HEK293 (cell line): ENCODE measurements at regions not wholly inside any gene's neighbourhood (a gene's known extent, or its start where the extent isn't known, plus 50 kb on each side); places are given as distances from the start of the nearest gene placed in this dataset.

Experiments used
- CTCF ChIA-PET: fragments of 350-600 bp; formaldehyde crosslinking; extraction: SDS; loops from one replicate; lab custom pipeline; 2021; ENCODE audit warnings: antibody characterized with exemption; lab: Yijun Ruan, JAX
- POLR2A ChIA-PET: fragments of 300-600 bp; formaldehyde crosslinking; extraction: SDS; loops from one replicate; lab custom pipeline; 2020; ENCODE audit warnings: antibody characterized with exemption, inconsistent platforms; lab: Yijun Ruan, JAX
- H3K27ac ChIP-seq: fragments of 200-500 bp; sonication (Bioruptor generic); 2 replicates; pipeline ENCODE4 v1.5.1; 2014; ENCODE audit warnings: low read depth, low read length, control low read depth, inconsistent platforms; ENCODE audit errors: extremely low read depth
- H3K36me3 ChIP-seq, 2 experiments: fragments of 200-500 bp in 1 of 2; sonication (Bioruptor generic) in 1 of 2; 1 replicate in 1 of 2; 2 replicates in 1 of 2; pipeline ENCODE4 v1.5.1; 2014 to 2017; ENCODE audit warnings: inconsistent platforms in 2 of 2, low read length in 2 of 2; ENCODE audit not compliant: control insufficient read depth in 2 of 2, insufficient read depth in 1 of 2
- H3K4me1 ChIP-seq: fragments of 200-500 bp; sonication (Bioruptor generic); 2 replicates; pipeline ENCODE4 v1.5.1; 2014; ENCODE audit warnings: mild to moderate bottlenecking, low read length, inconsistent platforms; ENCODE audit not compliant: control insufficient read depth, insufficient read depth
- H3K4me3 ChIP-seq: 2 replicates; pipeline ENCODE4 v1.5.1; 2011; ENCODE audit warnings: low read depth, mild to moderate bottlenecking, control low read depth, low read length, moderate library complexity
- H3K9me3 ChIP-seq: fragments of 200-500 bp; sonication (Bioruptor generic); 2 replicates; pipeline ENCODE4 v1.5.1; 2014; ENCODE audit warnings: low read depth, low read length, inconsistent platforms; ENCODE audit not compliant: control insufficient read depth, insufficient read depth
- BCL11A ChIP-seq: fragments of 450-650 bp; formaldehyde crosslinking; IDR thresholded peaks from 2 replicates; pipeline ENCODE4 v1.5.1; 2016; ENCODE audit warnings: low read depth, missing biosample characterization, missing genetic modification characterization
- EGR2 ChIP-seq: fragments of 450-650 bp; formaldehyde crosslinking; IDR thresholded peaks from 2 replicates; pipeline ENCODE4 v1.5.1; 2016; ENCODE audit warnings: low read depth, missing biosample characterization, missing genetic modification characterization
- GLIS2 ChIP-seq: fragments of 450-650 bp; formaldehyde crosslinking; IDR thresholded peaks from 2 replicates; pipeline ENCODE4 v1.5.1; 2016; ENCODE audit warnings: missing biosample characterization, missing genetic modification characterization
- YY2 ChIP-seq: fragments of 450-650 bp; formaldehyde crosslinking; IDR thresholded peaks from 2 replicates; pipeline ENCODE4 v1.5.1; 2016; ENCODE audit warnings: missing biosample characterization, missing genetic modification characterization
- ZFP3 ChIP-seq: fragments of 450-650 bp; formaldehyde crosslinking; IDR thresholded peaks from 2 replicates; pipeline ENCODE4 v1.5.1; 2016; ENCODE audit warnings: low read depth, missing biosample characterization, missing genetic modification characterization
- ZNF175 ChIP-seq: fragments of 450-650 bp; formaldehyde crosslinking; IDR thresholded peaks from 2 replicates; pipeline ENCODE4 v1.5.1; 2016; ENCODE audit warnings: missing biosample characterization, missing genetic modification characterization
- ZNF292 ChIP-seq: fragments of 450-650 bp; formaldehyde crosslinking; IDR thresholded peaks from 2 replicates; pipeline ENCODE4 v1.5.1; 2016; ENCODE audit warnings: low read depth, missing biosample characterization, missing genetic modification characterization, borderline replicate concordance
- ZNF311 ChIP-seq: fragments of 450-650 bp; formaldehyde crosslinking; IDR thresholded peaks from 2 replicates; pipeline ENCODE4 v1.5.1; 2017; ENCODE audit warnings: missing biosample characterization, missing genetic modification characterization, borderline replicate concordance
- ZNF341 ChIP-seq: fragments of 450-650 bp; formaldehyde crosslinking; IDR thresholded peaks from 2 replicates; pipeline ENCODE4; 2016; ENCODE audit warnings: low read depth, missing biosample characterization, missing genetic modification characterization
- ZNF610 ChIP-seq: fragments of 450-650 bp; formaldehyde crosslinking; IDR thresholded peaks from 2 replicates; pipeline ENCODE4 v1.5.1; 2016; ENCODE audit warnings: missing biosample characterization, missing genetic modification characterization, borderline replicate concordance
- ZNF624 ChIP-seq: fragments of 450-650 bp; formaldehyde crosslinking; IDR thresholded peaks from 2 replicates; pipeline ENCODE4 v1.5.1; 2017; ENCODE audit warnings: missing biosample characterization, missing genetic modification characterization
- ZNF626 ChIP-seq: fragments of 450-650 bp; sonication (Bioruptor Pico); formaldehyde crosslinking; IDR thresholded peaks from 2 replicates; pipeline ENCODE4 v1.5.1; 2018; ENCODE audit warnings: missing biosample characterization, missing genetic modification characterization, inconsistent platforms
- ZNF701 ChIP-seq: fragments of 450-650 bp; formaldehyde crosslinking; IDR thresholded peaks from 2 replicates; pipeline ENCODE4 v1.5.1; 2016; ENCODE audit warnings: missing biosample characterization, missing genetic modification characterization
- ZNF768 ChIP-seq: fragments of 450-650 bp; formaldehyde crosslinking; IDR thresholded peaks from 2 replicates; pipeline ENCODE4 v1.5.1; 2018; ENCODE audit warnings: missing biosample characterization, mild to moderate bottlenecking, missing genetic modification characterization
- TF ChIP-seq, protein P1 (sequence below): fragments of 450-650 bp; formaldehyde crosslinking; IDR thresholded peaks from 2 replicates; pipeline ENCODE4 v1.5.1; 2016; ENCODE audit warnings: missing biosample characterization, missing genetic modification characterization
- TF ChIP-seq, protein P2 (sequence below): fragments of 450-650 bp; formaldehyde crosslinking; IDR thresholded peaks from 2 replicates; pipeline ENCODE4 v1.5.1; 2016; ENCODE audit warnings: missing biosample characterization, missing genetic modification characterization
- TF ChIP-seq, protein P3 (sequence below): fragments of 450-650 bp; formaldehyde crosslinking; IDR thresholded peaks from 2 replicates; pipeline ENCODE4 v1.5.1; 2016; ENCODE audit warnings: missing biosample characterization, missing genetic modification characterization
- TF ChIP-seq, protein P4 (sequence below): fragments of 450-650 bp; formaldehyde crosslinking; IDR thresholded peaks from 2 replicates; pipeline ENCODE4 v1.5.1; 2017; ENCODE audit warnings: missing biosample characterization, missing genetic modification characterization

DNA sequence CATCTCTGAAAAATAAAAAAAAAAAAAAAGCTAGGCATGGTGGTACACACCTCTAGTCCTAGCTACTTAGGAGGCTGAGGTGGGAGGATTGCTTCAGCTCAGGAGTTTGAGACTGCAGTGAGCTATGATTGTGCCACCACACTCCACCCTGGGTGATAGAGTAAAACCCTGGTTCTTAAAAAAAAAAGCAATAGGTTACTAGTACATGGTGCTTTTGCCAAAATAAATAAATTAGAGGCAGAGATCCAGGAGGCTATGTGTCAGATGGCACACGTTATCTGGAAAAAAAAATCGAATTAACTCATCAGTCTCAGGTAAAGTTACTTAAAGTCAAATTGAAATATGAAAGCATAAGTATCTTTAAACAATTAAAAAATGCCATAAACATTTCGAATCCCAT, 94.3 kb downstream of the VCX3A start:
- CTCF ChIA-PET, result no interaction called here
- POLR2A ChIA-PET, result no interaction called here
- TF ChIP-seq ZNF768 (tag by site-specific recombination) (no peak), ZNF292 (tag by site-specific recombination) (no peak), BCL11A (tag by site-specific recombination) (no peak), ZNF626 (no peak), EGR2 (tag by site-specific recombination) (no peak), ZNF311 (tag by site-specific recombination) (no peak)
- TF ChIP-seq, all 188 proteins: peak for 0
- H3K9me3 ChIP-seq, result no peaks in the 10 kb centered on the region
- H3K36me3 ChIP-seq, result no peaks in the 10 kb centered on the region
- H3K4me1 ChIP-seq, result no peaks in the 10 kb centered on the region
- H3K4me3 ChIP-seq, result no peak overlapping the region
- H3K27ac ChIP-seq, result no peak overlapping the region

DNA sequence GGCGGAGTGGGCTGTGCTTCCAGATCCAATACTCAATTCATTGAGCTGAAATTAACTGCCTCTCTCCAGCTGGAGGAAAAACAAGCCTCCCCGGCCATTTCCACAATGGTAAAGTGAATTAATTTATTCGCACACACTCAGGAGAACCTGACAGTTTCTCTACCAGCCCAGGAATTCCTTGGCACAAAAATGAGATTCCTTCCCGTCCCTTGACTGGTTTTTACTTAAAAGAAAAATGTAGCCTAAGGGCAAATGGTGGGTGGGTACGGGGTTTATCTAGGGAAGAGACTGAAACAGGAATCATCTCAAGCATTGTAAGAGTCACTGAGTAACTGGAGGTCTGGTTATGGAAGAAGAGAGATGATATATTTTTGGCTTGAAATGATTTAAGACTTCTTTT, 102.7 kb downstream of the VCX3A start:
- Histone ChIP-seq H3K4me3 (no peak overlapping the region), H3K36me3 (no peaks in the 10 kb centered on the region), H3K27ac (no peak overlapping the region), H3K4me1 (no peaks in the 10 kb centered on the region), H3K9me3 (no peaks in the 10 kb centered on the region)
- ChIA-PET POLR2A (no interaction called here), CTCF (no interaction called here)
- TF ChIP-seq, protein P1, sequence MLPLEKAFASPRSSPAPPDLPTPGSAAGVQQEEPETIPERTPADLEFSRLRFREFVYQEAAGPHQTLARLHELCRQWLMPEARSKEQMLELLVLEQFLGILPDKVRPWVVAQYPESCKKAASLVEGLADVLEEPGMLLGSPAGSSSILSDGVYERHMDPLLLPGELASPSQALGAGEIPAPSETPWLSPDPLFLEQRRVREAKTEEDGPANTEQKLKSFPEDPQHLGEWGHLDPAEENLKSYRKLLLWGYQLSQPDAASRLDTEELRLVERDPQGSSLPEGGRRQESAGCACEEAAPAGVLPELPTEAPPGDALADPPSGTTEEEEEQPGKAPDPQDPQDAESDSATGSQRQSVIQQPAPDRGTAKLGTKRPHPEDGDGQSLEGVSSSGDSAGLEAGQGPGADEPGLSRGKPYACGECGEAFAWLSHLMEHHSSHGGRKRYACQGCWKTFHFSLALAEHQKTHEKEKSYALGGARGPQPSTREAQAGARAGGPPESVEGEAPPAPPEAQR (tag by site-specific recombination), result no peak
- TF ChIP-seq ZNF701 (tag by site-specific recombination), result no peak
- TF ChIP-seq, protein P2, sequence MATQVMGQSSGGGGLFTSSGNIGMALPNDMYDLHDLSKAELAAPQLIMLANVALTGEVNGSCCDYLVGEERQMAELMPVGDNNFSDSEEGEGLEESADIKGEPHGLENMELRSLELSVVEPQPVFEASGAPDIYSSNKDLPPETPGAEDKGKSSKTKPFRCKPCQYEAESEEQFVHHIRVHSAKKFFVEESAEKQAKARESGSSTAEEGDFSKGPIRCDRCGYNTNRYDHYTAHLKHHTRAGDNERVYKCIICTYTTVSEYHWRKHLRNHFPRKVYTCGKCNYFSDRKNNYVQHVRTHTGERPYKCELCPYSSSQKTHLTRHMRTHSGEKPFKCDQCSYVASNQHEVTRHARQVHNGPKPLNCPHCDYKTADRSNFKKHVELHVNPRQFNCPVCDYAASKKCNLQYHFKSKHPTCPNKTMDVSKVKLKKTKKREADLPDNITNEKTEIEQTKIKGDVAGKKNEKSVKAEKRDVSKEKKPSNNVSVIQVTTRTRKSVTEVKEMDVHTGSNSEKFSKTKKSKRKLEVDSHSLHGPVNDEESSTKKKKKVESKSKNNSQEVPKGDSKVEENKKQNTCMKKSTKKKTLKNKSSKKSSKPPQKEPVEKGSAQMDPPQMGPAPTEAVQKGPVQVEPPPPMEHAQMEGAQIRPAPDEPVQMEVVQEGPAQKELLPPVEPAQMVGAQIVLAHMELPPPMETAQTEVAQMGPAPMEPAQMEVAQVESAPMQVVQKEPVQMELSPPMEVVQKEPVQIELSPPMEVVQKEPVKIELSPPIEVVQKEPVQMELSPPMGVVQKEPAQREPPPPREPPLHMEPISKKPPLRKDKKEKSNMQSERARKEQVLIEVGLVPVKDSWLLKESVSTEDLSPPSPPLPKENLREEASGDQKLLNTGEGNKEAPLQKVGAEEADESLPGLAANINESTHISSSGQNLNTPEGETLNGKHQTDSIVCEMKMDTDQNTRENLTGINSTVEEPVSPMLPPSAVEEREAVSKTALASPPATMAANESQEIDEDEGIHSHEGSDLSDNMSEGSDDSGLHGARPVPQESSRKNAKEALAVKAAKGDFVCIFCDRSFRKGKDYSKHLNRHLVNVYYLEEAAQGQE, result no peak
- TF ChIP-seq, protein P3, sequence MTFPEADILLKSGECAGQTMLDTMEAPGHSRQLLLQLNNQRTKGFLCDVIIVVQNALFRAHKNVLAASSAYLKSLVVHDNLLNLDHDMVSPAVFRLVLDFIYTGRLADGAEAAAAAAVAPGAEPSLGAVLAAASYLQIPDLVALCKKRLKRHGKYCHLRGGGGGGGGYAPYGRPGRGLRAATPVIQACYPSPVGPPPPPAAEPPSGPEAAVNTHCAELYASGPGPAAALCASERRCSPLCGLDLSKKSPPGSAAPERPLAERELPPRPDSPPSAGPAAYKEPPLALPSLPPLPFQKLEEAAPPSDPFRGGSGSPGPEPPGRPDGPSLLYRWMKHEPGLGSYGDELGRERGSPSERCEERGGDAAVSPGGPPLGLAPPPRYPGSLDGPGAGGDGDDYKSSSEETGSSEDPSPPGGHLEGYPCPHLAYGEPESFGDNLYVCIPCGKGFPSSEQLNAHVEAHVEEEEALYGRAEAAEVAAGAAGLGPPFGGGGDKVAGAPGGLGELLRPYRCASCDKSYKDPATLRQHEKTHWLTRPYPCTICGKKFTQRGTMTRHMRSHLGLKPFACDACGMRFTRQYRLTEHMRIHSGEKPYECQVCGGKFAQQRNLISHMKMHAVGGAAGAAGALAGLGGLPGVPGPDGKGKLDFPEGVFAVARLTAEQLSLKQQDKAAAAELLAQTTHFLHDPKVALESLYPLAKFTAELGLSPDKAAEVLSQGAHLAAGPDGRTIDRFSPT (tag by site-specific recombination), result no peak
- TF ChIP-seq ZNF624, result no peak
- no peak for TF ChIP-seq ZNF610 (tag by site-specific recombination)
- TF ChIP-seq, protein P4, sequence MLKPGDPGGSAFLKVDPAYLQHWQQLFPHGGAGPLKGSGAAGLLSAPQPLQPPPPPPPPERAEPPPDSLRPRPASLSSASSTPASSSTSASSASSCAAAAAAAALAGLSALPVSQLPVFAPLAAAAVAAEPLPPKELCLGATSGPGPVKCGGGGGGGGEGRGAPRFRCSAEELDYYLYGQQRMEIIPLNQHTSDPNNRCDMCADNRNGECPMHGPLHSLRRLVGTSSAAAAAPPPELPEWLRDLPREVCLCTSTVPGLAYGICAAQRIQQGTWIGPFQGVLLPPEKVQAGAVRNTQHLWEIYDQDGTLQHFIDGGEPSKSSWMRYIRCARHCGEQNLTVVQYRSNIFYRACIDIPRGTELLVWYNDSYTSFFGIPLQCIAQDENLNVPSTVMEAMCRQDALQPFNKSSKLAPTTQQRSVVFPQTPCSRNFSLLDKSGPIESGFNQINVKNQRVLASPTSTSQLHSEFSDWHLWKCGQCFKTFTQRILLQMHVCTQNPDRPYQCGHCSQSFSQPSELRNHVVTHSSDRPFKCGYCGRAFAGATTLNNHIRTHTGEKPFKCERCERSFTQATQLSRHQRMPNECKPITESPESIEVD, result no peak

DNA sequence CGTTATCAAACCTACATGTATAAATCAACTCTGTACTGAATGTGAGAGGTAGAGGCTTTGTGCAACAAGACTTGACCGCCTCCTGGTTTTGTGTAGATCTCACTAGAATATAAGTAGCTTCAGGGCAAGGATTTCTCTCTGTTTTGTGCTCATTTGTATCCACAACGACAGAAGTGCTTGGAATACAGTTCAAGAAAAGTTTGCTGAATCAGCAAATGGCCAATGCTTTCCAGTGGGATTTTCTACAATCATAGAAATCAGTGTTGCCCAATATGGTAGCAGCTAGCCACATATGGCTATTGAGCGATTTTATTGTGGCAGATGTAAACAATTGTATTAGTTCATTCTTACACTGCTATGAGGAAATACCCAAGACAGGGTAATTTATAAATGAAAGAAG, 127.4 kb downstream of the VCX3A start:
- no peak overlapping the region for H3K4me3 ChIP-seq
- H3K27ac ChIP-seq, result no peak overlapping the region
- no peaks in the 10 kb centered on the region for H3K4me1 ChIP-seq
- CTCF ChIA-PET, result no interaction called here
- H3K9me3 ChIP-seq, result no peaks in the 10 kb centered on the region
- H3K36me3 ChIP-seq, result no peaks in the 10 kb centered on the region
- POLR2A ChIA-PET, result no interaction called here
- no peak for TF ChIP-seq ZNF175 (tag by site-specific recombination)
- TF ChIP-seq YY2, result no peak
- no peak for TF ChIP-seq ZFP3 (tag by site-specific recombination)
- no peak for TF ChIP-seq ZNF341 (tag by site-specific recombination)
- TF ChIP-seq GLIS2 (tag by site-specific recombination), result no peak
